CD14-positive monocyte (primary cell): ENCODE measurements at regions not wholly inside any gene's neighbourhood (a gene's known extent, or its start where the extent isn't known, plus 50 kb on each side); places are given as distances from the start of the nearest gene placed in this dataset.

Experiments used
- DNase-seq, 3 donors: peaks; one replicate each; pipeline ENCODE4 v3.0.0-alpha.2; 2011 to 2022
- H2AFZ ChIP-seq: 2 replicates; pipeline ENCODE4 v1.6.0; 2012; ENCODE audit warnings: mild to moderate bottlenecking, low read depth, low read length, inconsistent platforms; ENCODE audit not compliant: insufficient read depth, poor library complexity, severe bottlenecking
- H3K27ac ChIP-seq, 2 donors: 1 replicate in 1 of 2; 2 replicates in 1 of 2; pipeline ENCODE4 v1.5.1; 2012 to 2013; ENCODE audit warnings: low read length in 2 of 2, control low read depth in 1 of 2, inconsistent platforms in 1 of 2, low read depth in 1 of 2, mild to moderate bottlenecking in 1 of 2
- H3K27me3 ChIP-seq, 2 donors: one replicate each; pipeline versions ENCODE4 v1.6.0 to v1.6.1; 2011 to 2013; ENCODE audit warnings: low read length in 2 of 2; ENCODE audit not compliant: control insufficient read depth in 2 of 2, insufficient read depth in 2 of 2
- H3K36me3 ChIP-seq, 2 donors: replicated peaks in 1 of 2; 1 replicate in 1 of 2; 2 replicates in 1 of 2; pipeline versions ENCODE4 v1.5.1 to v1.6.1; 2012 to 2013; ENCODE audit warnings: low read length in 2 of 2, control low read depth in 1 of 2, inconsistent platforms in 1 of 2, mild to moderate bottlenecking in 1 of 2; ENCODE audit not compliant: insufficient read depth in 2 of 2, control insufficient read depth in 1 of 2
- H3K4me1 ChIP-seq, 2 donors: 1 replicate in 1 of 2; 2 replicates in 1 of 2; pipeline versions ENCODE4 v1.5.1 to v1.6.1; 2012 to 2013; ENCODE audit warnings: low read length in 2 of 2, control low read depth in 1 of 2, inconsistent platforms in 1 of 2, mild to moderate bottlenecking in 1 of 2, moderate library complexity in 1 of 2; ENCODE audit not compliant: insufficient read depth in 2 of 2, control insufficient read depth in 1 of 2
- H3K4me2 ChIP-seq: replicated peaks from 2 replicates; pipeline ENCODE3; 2012; ENCODE audit warnings: low read length, moderate library complexity, mild to moderate bottlenecking; ENCODE audit not compliant: poor library complexity, severe bottlenecking; ENCODE audit errors: extremely low read depth
- H3K4me3 ChIP-seq, 3 experiments: fragments of 200-600 bp in 1 of 3; sonication (generic) in 1 of 3; replicated peaks in 1 of 3; 1 replicate in 2 of 3; 2 replicates in 1 of 3; pipeline ENCODE4 v1.5.1; 2011 to 2013; ENCODE audit warnings: low read length in 3 of 3, mild to moderate bottlenecking in 3 of 3, control low read depth in 2 of 3, low read depth in 2 of 3, inconsistent platforms in 1 of 3, moderate library complexity in 1 of 3
- H3K79me2 ChIP-seq: 2 replicates; pipeline ENCODE4 v1.6.0; 2012; ENCODE audit warnings: mild to moderate bottlenecking, control low read depth, inconsistent platforms, low read length, moderate library complexity; ENCODE audit not compliant: insufficient read depth
- H3K9ac ChIP-seq: 2 replicates; pipeline ENCODE4 v1.6.0; 2017; ENCODE audit warnings: low read length, mild to moderate bottlenecking; ENCODE audit not compliant: insufficient read depth, poor library complexity, severe bottlenecking
- H3K9me3 ChIP-seq, 2 donors: replicated peaks in 1 of 2; 1 replicate in 1 of 2; 2 replicates in 1 of 2; pipeline versions ENCODE4 v1.5.1 to v1.6.1; 2012 to 2013; ENCODE audit warnings: low read length in 2 of 2, control low read depth in 1 of 2; ENCODE audit not compliant: control insufficient read depth in 1 of 2, insufficient read depth in 1 of 2
- H4K20me1 ChIP-seq: 2 replicates; pipeline ENCODE4 v1.6.0; 2012; ENCODE audit warnings: mild to moderate bottlenecking, low read length, control low read depth, moderate library complexity; ENCODE audit not compliant: insufficient read depth
- H3K27ac Mint-ChIP-seq, 7 donors: one replicate each; pipeline ENCODE4 v1.8.0; 2020; ENCODE audit warnings: mild to moderate bottlenecking in 7 of 7, mixed read lengths in 7 of 7, moderate library complexity in 6 of 7, inconsistent platforms in 2 of 7
- H3K27me3 Mint-ChIP-seq, 3 donors: one replicate each; pipeline ENCODE4 v1.8.0; 2021 to 2022; ENCODE audit warnings: low read depth in 3 of 3, mild to moderate bottlenecking in 3 of 3, mixed read lengths in 3 of 3, moderate library complexity in 3 of 3, inconsistent platforms in 1 of 3
- H3K36me3 Mint-ChIP-seq, 2 donors: one replicate each; pipeline ENCODE4 v1.8.0; 2020; ENCODE audit warnings: mixed read lengths in 2 of 2, inconsistent platforms in 1 of 2, mild to moderate bottlenecking in 1 of 2
- H3K4me1 Mint-ChIP-seq: one replicate; pipeline ENCODE4 v1.8.0; 2020; ENCODE audit warnings: mild to moderate bottlenecking, mixed read lengths
- H3K4me3 Mint-ChIP-seq, 2 donors: one replicate each; pipeline ENCODE4 v1.8.0; 2020; ENCODE audit warnings: mild to moderate bottlenecking in 2 of 2, mixed read lengths in 2 of 2, moderate library complexity in 1 of 2
- H3K9me3 Mint-ChIP-seq, 7 donors: one replicate each; pipeline ENCODE4 v1.8.0; 2020 to 2022; ENCODE audit warnings: mixed read lengths in 7 of 7, mild to moderate bottlenecking in 6 of 7, moderate library complexity in 6 of 7, inconsistent platforms in 2 of 7
- WGBS: methylation state at CpG from one replicate; pipeline ENCODE4 v1.1.5; 2013; ENCODE audit warnings: missing lambda C conversion rate; ENCODE audit not compliant: insufficient coverage; 5-methylcytosine and 5-hydroxymethylcytosine counted together
- intact Hi-C, 2 donors: fragments of 100-400 bp; cut with micrococcal nuclease; formaldehyde crosslinking; loops; one replicate each; pipeline versions ENCODE4 v1.15.0 to v1.15.1; 2023
- TF ChIP-seq, protein P1 (sequence below): fragments of 200-600 bp; IDR thresholded peaks from one replicate; pipeline ENCODE4 v1.8.0; 2022; ENCODE audit warnings: antibody characterized with exemption, mild to moderate bottlenecking

DNA sequence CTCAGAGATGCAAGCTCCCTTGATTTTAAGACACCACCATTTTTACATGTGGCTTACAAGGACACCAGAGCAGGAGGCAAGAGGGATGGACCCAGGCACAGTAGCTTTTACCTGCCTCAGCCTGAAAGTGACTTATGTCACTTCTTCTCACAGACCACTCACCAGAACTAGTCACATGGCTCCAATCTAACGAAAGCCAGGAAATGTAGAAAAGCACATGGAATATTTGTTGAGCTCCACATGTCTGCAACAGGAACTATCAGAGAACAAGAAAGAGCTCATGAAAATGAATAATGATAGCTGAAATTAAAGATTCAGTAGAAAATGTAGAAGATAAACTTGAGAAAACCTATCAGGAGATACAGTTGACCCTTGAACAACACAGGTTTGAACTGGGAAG, 69.4 kb downstream of the ZNF648 start:
- TF ChIP-seq, protein P1, sequence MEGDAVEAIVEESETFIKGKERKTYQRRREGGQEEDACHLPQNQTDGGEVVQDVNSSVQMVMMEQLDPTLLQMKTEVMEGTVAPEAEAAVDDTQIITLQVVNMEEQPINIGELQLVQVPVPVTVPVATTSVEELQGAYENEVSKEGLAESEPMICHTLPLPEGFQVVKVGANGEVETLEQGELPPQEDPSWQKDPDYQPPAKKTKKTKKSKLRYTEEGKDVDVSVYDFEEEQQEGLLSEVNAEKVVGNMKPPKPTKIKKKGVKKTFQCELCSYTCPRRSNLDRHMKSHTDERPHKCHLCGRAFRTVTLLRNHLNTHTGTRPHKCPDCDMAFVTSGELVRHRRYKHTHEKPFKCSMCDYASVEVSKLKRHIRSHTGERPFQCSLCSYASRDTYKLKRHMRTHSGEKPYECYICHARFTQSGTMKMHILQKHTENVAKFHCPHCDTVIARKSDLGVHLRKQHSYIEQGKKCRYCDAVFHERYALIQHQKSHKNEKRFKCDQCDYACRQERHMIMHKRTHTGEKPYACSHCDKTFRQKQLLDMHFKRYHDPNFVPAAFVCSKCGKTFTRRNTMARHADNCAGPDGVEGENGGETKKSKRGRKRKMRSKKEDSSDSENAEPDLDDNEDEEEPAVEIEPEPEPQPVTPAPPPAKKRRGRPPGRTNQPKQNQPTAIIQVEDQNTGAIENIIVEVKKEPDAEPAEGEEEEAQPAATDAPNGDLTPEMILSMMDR: no peak

DNA sequence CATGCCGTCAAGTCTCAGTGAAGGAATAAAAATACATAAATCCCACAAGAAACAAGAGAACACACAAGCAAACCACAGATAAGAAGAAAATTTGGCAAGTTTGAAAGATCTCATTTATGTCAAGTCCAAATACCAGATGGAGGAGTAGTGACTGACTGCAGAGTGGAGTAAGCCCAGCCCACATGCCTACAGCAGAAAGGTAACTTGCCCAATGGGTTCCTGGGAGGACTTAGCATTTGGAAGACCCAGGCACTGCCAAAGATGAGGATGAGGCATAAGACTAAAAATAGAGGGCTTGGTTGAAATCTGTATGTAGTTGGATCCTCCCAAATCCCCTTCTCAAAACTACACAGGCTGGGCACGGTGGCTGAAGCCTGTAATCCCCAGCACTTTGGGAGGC, 70.8 kb downstream of the ZNF648 start:
- no CpG with 5 or more reads among the region's 2 CpGs for WGBS
- intact Hi-C loops: no loop called here
- no peaks in the 10 kb centered on the region for H3K27me3 ChIP-seq

More for the DNA sequence above, 69.4 kb downstream of the ZNF648 start:
- intact Hi-C loops: no loop called here
- H3K27me3 ChIP-seq: no peaks in the 10 kb centered on the region
- Mint-ChIP-seq H3K27ac (no peak overlapping the region), H3K4me1 (no peaks in the 10 kb centered on the region), H3K9me3 (peaks cover 0 to 3% (median 0%) of the 10 kb centered on the region in 7 donors), H3K27me3 (peaks cover 3 to 9% (median 6%) of the 10 kb centered on the region in 3 donors), H3K4me3 (no peak overlapping the region), H3K36me3 (no peaks in the 10 kb centered on the region)
- no peak for DNase-seq
- H3K4me1 ChIP-seq: no peaks in the 10 kb centered on the region
- no peak overlapping the region for H3K9ac ChIP-seq
- H3K27ac ChIP-seq: no peak overlapping the region
- H3K4me2 ChIP-seq: no peak overlapping the region
- H2AFZ ChIP-seq: no peak overlapping the region
- no CpG with 5 or more reads among the region's 1 CpG for WGBS
- no peak overlapping the region for H3K4me3 ChIP-seq
- no peaks in the 10 kb centered on the region for H4K20me1 ChIP-seq
- H3K36me3 ChIP-seq: no peaks in the 10 kb centered on the region
- H3K79me2 ChIP-seq: no peaks in the 10 kb centered on the region
- H3K9me3 ChIP-seq: no peaks in the 10 kb centered on the region

More for the DNA sequence above, 70.8 kb downstream of the ZNF648 start:
- Histone ChIP-seq H3K9me3 (no peaks in the 10 kb centered on the region), H3K27ac (no peak overlapping the region), H3K9ac (no peak overlapping the region), H3K4me2 (no peak overlapping the region), H3K4me1 (no peaks in the 10 kb centered on the region), H3K4me3 (no peak overlapping the region), H2AFZ (no peak overlapping the region), H4K20me1 (no peaks in the 10 kb centered on the region), H3K36me3 (no peaks in the 10 kb centered on the region), H3K79me2 (no peaks in the 10 kb centered on the region)
- no peak overlapping the region for H3K27ac Mint-ChIP-seq
- no peaks in the 10 kb centered on the region for H3K36me3 Mint-ChIP-seq
- H3K27me3 Mint-ChIP-seq: peaks cover 4 to 9% (median 5%) of the 10 kb centered on the region in 3 donors
- H3K9me3 Mint-ChIP-seq: peaks cover 0 to 3% (median 0%) of the 10 kb centered on the region in 7 donors
- no peak overlapping the region for H3K4me3 Mint-ChIP-seq
- DNase-seq: no peak
- TF ChIP-seq, protein P1: no peak
- no peaks in the 10 kb centered on the region for H3K4me1 Mint-ChIP-seq
